ENCODE measurements at regions not wholly inside any gene's neighbourhood (a gene's known extent, or its start where the extent isn't known, plus 50 kb on each side); places are given as distances from the start of the nearest gene placed in this dataset.

DNA sequence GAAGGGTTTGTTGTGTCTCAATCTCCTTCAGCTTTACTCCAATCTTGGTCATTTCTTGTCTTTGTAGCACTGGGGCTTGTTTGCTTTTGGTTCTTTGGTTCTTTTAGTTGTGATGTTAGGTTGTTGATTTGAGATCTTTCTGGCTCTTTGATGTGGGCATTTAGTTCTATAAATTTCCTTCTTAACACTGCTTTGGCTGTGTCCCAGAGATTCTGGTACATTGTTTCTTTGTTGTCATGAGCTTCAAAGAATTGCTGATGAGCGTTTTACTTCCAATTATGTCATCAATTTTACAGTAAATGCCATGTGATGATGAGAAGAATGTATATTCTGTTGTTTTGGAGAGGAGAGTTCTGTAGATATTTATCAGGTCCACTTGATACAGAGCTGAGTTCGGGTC, 353.3 kb downstream of the MAN2A1 start:
- intact Hi-C loops (cut with DNase I) = no loop called here
- Histone ChIP-seq H3K4me3 (no peak overlapping the region), H3K4me1 (no peaks in the 10 kb centered on the region), H3K36me3 (no peaks in the 10 kb centered on the region), H3K9me3 (no peaks in the 10 kb centered on the region), H3K27ac (no peak overlapping the region), H3K27me3 (no peaks in the 10 kb centered on the region)
- DNase-seq (no peak), ATAC-seq (no peak)
- 65% methylated on average over 2 of the region's 2 CpGs for WGBS (ENCODE audit: insufficient coverage, low coverage, low lambda C conversion rate, missing lambda C conversion rate)
- TF ChIP-seq, protein P1, sequence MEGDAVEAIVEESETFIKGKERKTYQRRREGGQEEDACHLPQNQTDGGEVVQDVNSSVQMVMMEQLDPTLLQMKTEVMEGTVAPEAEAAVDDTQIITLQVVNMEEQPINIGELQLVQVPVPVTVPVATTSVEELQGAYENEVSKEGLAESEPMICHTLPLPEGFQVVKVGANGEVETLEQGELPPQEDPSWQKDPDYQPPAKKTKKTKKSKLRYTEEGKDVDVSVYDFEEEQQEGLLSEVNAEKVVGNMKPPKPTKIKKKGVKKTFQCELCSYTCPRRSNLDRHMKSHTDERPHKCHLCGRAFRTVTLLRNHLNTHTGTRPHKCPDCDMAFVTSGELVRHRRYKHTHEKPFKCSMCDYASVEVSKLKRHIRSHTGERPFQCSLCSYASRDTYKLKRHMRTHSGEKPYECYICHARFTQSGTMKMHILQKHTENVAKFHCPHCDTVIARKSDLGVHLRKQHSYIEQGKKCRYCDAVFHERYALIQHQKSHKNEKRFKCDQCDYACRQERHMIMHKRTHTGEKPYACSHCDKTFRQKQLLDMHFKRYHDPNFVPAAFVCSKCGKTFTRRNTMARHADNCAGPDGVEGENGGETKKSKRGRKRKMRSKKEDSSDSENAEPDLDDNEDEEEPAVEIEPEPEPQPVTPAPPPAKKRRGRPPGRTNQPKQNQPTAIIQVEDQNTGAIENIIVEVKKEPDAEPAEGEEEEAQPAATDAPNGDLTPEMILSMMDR (IDR thresholded peaks at IDR 0.05) = no peak
- no peak for TF ChIP-seq POLR2A (IDR thresholded peaks at IDR 0.05)

DNA sequence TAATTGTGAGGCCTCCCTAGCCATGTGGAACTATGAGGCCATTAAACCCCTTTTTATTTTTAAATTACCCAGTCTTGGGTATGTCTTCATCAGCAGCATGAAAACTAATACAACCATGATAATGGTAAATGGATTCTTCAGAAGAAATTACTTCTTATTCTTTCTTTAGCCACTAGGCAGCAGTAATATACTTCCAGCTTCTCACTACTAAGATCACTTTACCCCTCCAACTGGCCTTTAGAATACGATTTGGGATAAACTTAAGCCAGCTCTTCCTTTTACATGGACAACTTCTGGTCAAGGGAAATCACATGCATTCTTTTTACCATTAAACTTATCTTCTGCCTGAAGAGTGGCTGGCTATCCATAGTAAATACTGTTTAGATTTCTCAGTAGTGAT, 355.4 kb downstream of the MAN2A1 start:
- no peaks in the 10 kb centered on the region for H3K4me1 ChIP-seq
- no peak for TF ChIP-seq POLR2A (IDR thresholded peaks at IDR 0.05)
- TF ChIP-seq, protein P1 (IDR thresholded peaks at IDR 0.05) = peak; percentile 40 to 61 (median 51)
- H3K4me3 ChIP-seq = no peak overlapping the region
- WGBS (ENCODE audit: insufficient coverage, low coverage, low lambda C conversion rate, missing lambda C conversion rate) = 14% methylated on average over 1 of the region's 1 CpG
- ATAC-seq = peak; percentile 79 to 84 (median 82)
- H3K27me3 ChIP-seq = no peaks in the 10 kb centered on the region
- H3K9me3 ChIP-seq = no peaks in the 10 kb centered on the region
- intact Hi-C loops (cut with DNase I) = no loop called here
- no peak for DNase-seq
- H3K36me3 ChIP-seq = no peaks in the 10 kb centered on the region
- no peak overlapping the region for H3K27ac ChIP-seq

DNA sequence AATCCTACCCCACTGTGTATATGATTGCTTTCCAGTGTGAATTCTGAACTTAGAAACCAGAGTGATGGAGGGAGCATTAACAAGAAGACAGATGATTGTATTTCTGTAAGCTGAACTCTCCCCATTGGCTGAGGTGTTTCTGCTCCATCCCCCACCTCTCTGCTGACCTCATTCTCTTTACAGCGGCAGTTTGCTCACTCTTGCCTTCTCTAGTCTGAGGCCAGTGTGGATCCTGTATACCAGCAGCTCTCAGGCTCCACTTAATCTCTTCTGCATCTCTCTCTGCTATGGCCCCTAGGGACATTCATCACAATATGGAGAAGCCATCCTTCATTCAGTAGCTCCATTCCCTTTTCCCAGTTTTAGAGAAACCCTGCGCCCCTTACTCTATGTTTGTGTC, 358.8 kb downstream of the MAN2A1 start:
- H3K4me1 ChIP-seq = peaks cover 0 to 22% (median 2%) of the 10 kb centered on the region in 4 donors
- ATAC-seq (no peak), DNase-seq (no peak)
- H3K4me3 ChIP-seq = no peak overlapping the region
- intact Hi-C loops (cut with DNase I) = no loop called here
- TF ChIP-seq, protein P1 (IDR thresholded peaks at IDR 0.05) = no peak
- TF ChIP-seq POLR2A (IDR thresholded peaks at IDR 0.05) = no peak
- no peaks in the 10 kb centered on the region for H3K9me3 ChIP-seq
- no peaks in the 10 kb centered on the region for H3K36me3 ChIP-seq
- WGBS (ENCODE audit: insufficient coverage, low coverage, low lambda C conversion rate, missing lambda C conversion rate) = 62% methylated on average over 2 of the region's 2 CpGs
- H3K27me3 ChIP-seq = no peaks in the 10 kb centered on the region
- H3K27ac ChIP-seq = no peak overlapping the region

DNA sequence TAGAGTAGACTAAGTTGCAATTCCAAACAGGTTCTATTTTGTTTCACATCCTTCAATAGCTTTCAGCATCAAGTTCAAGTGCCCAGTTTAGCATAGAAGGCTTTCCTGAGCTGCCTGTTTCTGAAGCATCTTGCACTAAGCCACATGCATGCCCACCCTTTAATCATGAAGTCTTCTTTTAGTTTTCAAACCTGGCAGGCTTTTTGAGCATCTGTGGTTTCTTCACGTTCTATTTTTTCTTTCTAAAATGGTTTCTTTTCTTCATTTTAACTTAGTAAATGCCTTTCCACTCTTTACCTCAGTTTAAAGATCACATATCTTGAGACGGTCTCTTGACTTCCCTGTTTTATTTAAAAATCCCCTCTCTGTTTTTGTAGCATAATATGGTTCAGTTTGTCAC, 360.1 kb downstream of the MAN2A1 start:
- 74% methylated on average over 2 of the region's 2 CpGs for WGBS (ENCODE audit: insufficient coverage, low coverage, low lambda C conversion rate, missing lambda C conversion rate)
- no peak overlapping the region for H3K4me3 ChIP-seq
- H3K4me1 ChIP-seq = peaks cover 0 to 23% (median 3%) of the 10 kb centered on the region in 4 donors
- intact Hi-C loops (cut with DNase I) = no loop called here
- H3K36me3 ChIP-seq = no peaks in the 10 kb centered on the region
- ATAC-seq (no peak), DNase-seq (no peak)
- H3K27ac ChIP-seq = no peak overlapping the region
- no peaks in the 10 kb centered on the region for H3K27me3 ChIP-seq
- TF ChIP-seq POLR2A (IDR thresholded peaks at IDR 0.05) = no peak
- TF ChIP-seq, protein P1 (IDR thresholded peaks at IDR 0.05) = no peak
- no peaks in the 10 kb centered on the region for H3K9me3 ChIP-seq
